HepG2 (cell line): ENCODE measurements at regions not wholly inside any gene's neighbourhood (a gene's known extent, or its start where the extent isn't known, plus 50 kb on each side); places are given as distances from the start of the nearest gene placed in this dataset.

Experiments
- ATAC-seq: fragments of 200-7000 bp; cut with Tn5 transposase; 3 replicates; pipeline ENCODE4 v1.9.1; 2020; ENCODE audit warnings: mild to moderate bottlenecking, moderate library complexity
- BruUV-seq: library from RNA; stranded (reverse); fragments of 400-500 nt; replicated peaks from 2 replicates; lab custom pipeline; 2021; lab: Mats Ljungman, UMichigan
- CTCF ChIA-PET: fragments of 300-600 bp; formaldehyde crosslinking; extraction: SDS; loops from one replicate; lab custom pipeline; 2021; ENCODE audit warnings: low total read pairs, inconsistent platforms, low intra/inter-chr PET ratio; lab: Yijun Ruan, JAX
- POLR2A ChIA-PET: fragments of 350-600 bp; sonication (Branson Sonifier 250); formaldehyde crosslinking; loops from one replicate; lab custom pipeline; 2020; ENCODE audit warnings: antibody characterized with exemption, inconsistent platforms; lab: Yijun Ruan, JAX
- DNase-seq: peaks from one replicate; pipeline ENCODE4 v3.0.0-alpha.2; 2015; ENCODE audit warnings: low spot score
- FAIRE-seq: peaks from 3 replicates; lab custom pipeline; 2011; peaks lifted over from hg19 to GRCh38; lab: Jason Lieb, UNC
- H2AFZ ChIP-seq: one replicate; pipeline ENCODE4 v1.6.1; 2011; ENCODE audit warnings: low read length, inconsistent platforms
- H3K27ac ChIP-seq: fragments of 300-600 bp; 3 replicates; pipeline ENCODE4 v1.8.0; 2011; ENCODE audit warnings: mixed run types, mild to moderate bottlenecking, mixed read lengths, low read length, inconsistent platforms; ENCODE audit not compliant: insufficient read depth; ENCODE audit errors: extremely low read length
- H3K27me3 ChIP-seq, 2 experiments: fragments of 200-600 bp in 1 of 2; 2 replicates in 1 of 2; 3 replicates in 1 of 2; pipeline versions ENCODE4 v1.6.0 to v1.8.0; 2011; ENCODE audit warnings: low read length in 2 of 2, mild to moderate bottlenecking in 2 of 2, moderate library complexity in 2 of 2, inconsistent platforms in 1 of 2; ENCODE audit not compliant: insufficient read depth in 2 of 2, control insufficient read depth in 1 of 2
- H3K36me3 ChIP-seq, 2 experiments: fragments of 200-600 bp in 1 of 2; replicated peaks in 1 of 2; 2 replicates in 1 of 2; 3 replicates in 1 of 2; pipeline versions ENCODE4 v1.5.1 to v1.8.0; 2011; ENCODE audit warnings: low read length in 2 of 2, inconsistent platforms in 1 of 2; ENCODE audit not compliant: insufficient read depth in 2 of 2, control insufficient read depth in 1 of 2
- H3K4me1 ChIP-seq: 2 replicates; pipeline ENCODE4 v1.5.1; 2012; ENCODE audit warnings: low read length, inconsistent platforms; ENCODE audit not compliant: insufficient read depth
- H3K4me2 ChIP-seq: 2 replicates; pipeline ENCODE4 v1.6.0; 2011; ENCODE audit warnings: low read depth, low read length, inconsistent platforms
- H3K4me3 ChIP-seq, 3 experiments: fragments of 200-600 bp in 1 of 3; sonication (generic), shearing (Covaris generic) in 1 of 3; replicated peaks in 1 of 3; 2 replicates each; pipeline ENCODE4 v1.5.1; 2011 to 2016; ENCODE audit warnings: low read length in 3 of 3, inconsistent platforms in 2 of 3, low read depth in 2 of 3, mild to moderate bottlenecking in 2 of 3, control low read depth in 1 of 3, mixed read lengths in 1 of 3; ENCODE audit not compliant: insufficient read depth in 1 of 3
- H3K79me2 ChIP-seq: one replicate; pipeline ENCODE4 v1.6.1; 2011; ENCODE audit warnings: low read length, inconsistent platforms; ENCODE audit not compliant: insufficient read depth
- H3K9ac ChIP-seq: 2 replicates; pipeline ENCODE4 v1.6.0; 2011; ENCODE audit warnings: mild to moderate bottlenecking, low read depth, low read length, inconsistent platforms; ENCODE audit not compliant: insufficient read depth
- H3K9me3 ChIP-seq: 2 replicates; pipeline ENCODE4 v1.5.1; 2012; ENCODE audit warnings: mild to moderate bottlenecking, low read length
- H4K20me1 ChIP-seq: 2 replicates; pipeline ENCODE4 v1.6.0; 2011; ENCODE audit warnings: inconsistent platforms, mild to moderate bottlenecking, low read length, moderate library complexity; ENCODE audit not compliant: insufficient read depth
- FOXC1 ChIP-seq: sonication (generic); formaldehyde crosslinking; IDR thresholded peaks from 2 replicates; pipeline ENCODE4 v1.8.0; 2022; ENCODE audit warnings: mild to moderate bottlenecking, missing genetic modification reagents, borderline replicate concordance
- HNF4A ChIP-seq: sonication (generic); formaldehyde crosslinking; IDR thresholded peaks from 2 replicates; pipeline ENCODE4 v1.4.0; 2020; ENCODE audit warnings: missing genetic modification reagents
- IRF1 ChIP-seq: sonication (generic); formaldehyde crosslinking; IDR thresholded peaks from 2 replicates; pipeline ENCODE4 v1.4.0; 2020; ENCODE audit warnings: low read depth, mild to moderate bottlenecking, missing genetic modification reagents
- MXI1 ChIP-seq: IDR thresholded peaks from 3 replicates; pipeline ENCODE4 v1.6.1; 2012; ENCODE audit warnings: low read depth, low read length, inconsistent platforms, borderline replicate concordance
- POLR2AphosphoS5 ChIP-seq: IDR thresholded peaks from 2 replicates; pipeline ENCODE4 v1.6.1; 2012; ENCODE audit warnings: low read depth, low read length
- TBL1XR1 ChIP-seq: fragments of 150-350 bp; IDR thresholded peaks from 2 replicates; pipeline ENCODE4 v1.6.1; 2014; ENCODE audit warnings: borderline replicate concordance, low read length; ENCODE audit not compliant: partially characterized antibody
- YY1 ChIP-seq: IDR thresholded peaks from 2 replicates; pipeline ENCODE4 v1.6.1; 2011; ENCODE audit warnings: low read length, low read depth, moderate library complexity, mild to moderate bottlenecking; ENCODE audit not compliant: insufficient read depth, insufficient replicate concordance
- ZBTB33 ChIP-seq: sonication (generic); formaldehyde crosslinking; IDR thresholded peaks from 2 replicates; pipeline ENCODE4 v1.4.0; 2020; ENCODE audit warnings: missing genetic modification reagents
- ZNF292 ChIP-seq: sonication (generic); formaldehyde crosslinking; IDR thresholded peaks from 2 replicates; pipeline ENCODE4 v1.8.1; 2022; ENCODE audit warnings: mild to moderate bottlenecking, low read depth, missing genetic modification reagents, borderline replicate concordance
- ZNF549 ChIP-seq: sonication (generic); formaldehyde crosslinking; IDR thresholded peaks from 2 replicates; pipeline ENCODE4 v1.5.0; 2020; ENCODE audit warnings: missing genetic modification reagents
- WGBS: methylation state at CpG from one replicate; pipeline ENCODE4 v1.1.6; 2017; ENCODE audit warnings: low lambda C conversion rate; 5-methylcytosine and 5-hydroxymethylcytosine counted together
- in situ Hi-C: cut with HindIII; loops from 2 replicates; pipeline ENCODE4 v1.10.0; 2017; ENCODE audit warnings: low pct_unique_long_range_greater_than_20kb; ENCODE audit not compliant: extremely low pct_ligation_motif_present
- intact Hi-C: fragments of 100-400 bp; cut with micrococcal nuclease; formaldehyde crosslinking; loops from one replicate; pipeline ENCODE4 v1.10.0; 2022; ENCODE audit not compliant: unreplicated experiment
- TF ChIP-seq, protein P1 (sequence below): sonication (generic); formaldehyde crosslinking; IDR thresholded peaks from 2 replicates; pipeline ENCODE4 v1.5.1; 2020; ENCODE audit warnings: mild to moderate bottlenecking, missing genetic modification reagents, moderate library complexity
- TF ChIP-seq, protein P2 (sequence below): sonication (generic); formaldehyde crosslinking; conservative IDR thresholded peaks from 2 replicates; pipeline ENCODE4 v1.4.0; 2020; ENCODE audit warnings: missing genetic modification reagents
- TF ChIP-seq, protein P3 (sequence below): sonication (generic); formaldehyde crosslinking; IDR thresholded peaks from 2 replicates; pipeline ENCODE4 v1.8.0; 2022; ENCODE audit warnings: missing genetic modification reagents, mild to moderate bottlenecking, borderline replicate concordance

DNA sequence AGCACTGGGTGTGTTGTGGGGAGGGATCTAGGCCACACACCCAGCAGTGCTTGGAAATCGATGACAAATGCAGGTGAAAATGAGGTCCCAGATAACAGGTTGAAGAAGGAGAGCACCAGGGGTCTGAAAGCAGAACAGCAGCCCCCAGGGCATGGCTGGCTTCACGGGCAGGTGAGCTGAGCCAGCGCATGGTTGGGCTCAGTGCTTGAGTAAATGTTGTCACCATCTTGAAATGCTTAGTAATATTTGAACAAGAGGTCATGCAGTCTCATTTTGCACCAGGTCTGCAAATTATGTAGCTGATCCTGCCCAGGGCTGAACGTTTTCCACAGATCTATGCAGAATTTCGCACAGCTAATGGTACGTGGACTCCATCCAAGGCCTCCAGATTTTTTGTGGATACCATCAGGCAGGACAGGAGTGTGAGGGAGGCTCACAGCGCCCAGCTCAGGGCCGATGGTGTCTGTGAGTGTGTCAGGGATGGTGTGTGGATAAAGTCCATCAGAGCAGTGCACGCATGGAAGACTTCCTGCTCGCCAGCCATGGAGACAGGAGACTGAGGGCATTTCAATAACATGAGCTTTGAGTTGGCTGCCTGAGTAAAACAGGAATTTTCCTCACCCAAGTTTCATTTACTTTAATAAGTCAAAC, 53.1 kb upstream of the SNX9 start:
- peaks cover 0 to 17% of the 10 kb centered on the region in 2 experiments; a peak in 3 of 5 replicates for H3K27me3 ChIP-seq
- no TSS peak for BruUV-seq
- H3K4me1 ChIP-seq: peaks cover 25% of the 10 kb centered on the region
- WGBS: 43% methylated on average over 10 of the region's 10 CpGs
- H3K4me3 ChIP-seq: no peak overlapping the region; a peak in 1 of 6 replicates
- no peaks in the 10 kb centered on the region for H3K79me2 ChIP-seq
- no peak for DNase-seq
- peak; percentile 37 for ATAC-seq
- no peaks in the 10 kb centered on the region for H3K9me3 ChIP-seq
- intact Hi-C loops (no loop called here), in situ Hi-C loops (no loop called here)
- no peaks in the 10 kb centered on the region for H3K36me3 ChIP-seq
- H3K4me2 ChIP-seq: peak overlapping the region; percentile 41; the same call in 1 of the 2 replicates
- TF ChIP-seq ZNF549 (CRISPR knock-in tag) (no peak), IRF1 (CRISPR knock-in tag) (no peak), YY1 (peak; percentile 2), ZNF292 (CRISPR knock-in tag) (peak; percentile 25; the same call in 1 of the 2 replicates), MXI1 (no peak), TBL1XR1 (no peak), ZBTB33 (CRISPR knock-in tag) (no peak), FOXC1 (CRISPR knock-in tag) (peak; percentile 24; the same call in 1 of the 2 replicates), HNF4A (CRISPR knock-in tag) (0 out of 2 replicates have a peak, but pooled peaks have one; percentile 8), POLR2AphosphoS5 (no peak)
- TF ChIP-seq, protein P1, sequence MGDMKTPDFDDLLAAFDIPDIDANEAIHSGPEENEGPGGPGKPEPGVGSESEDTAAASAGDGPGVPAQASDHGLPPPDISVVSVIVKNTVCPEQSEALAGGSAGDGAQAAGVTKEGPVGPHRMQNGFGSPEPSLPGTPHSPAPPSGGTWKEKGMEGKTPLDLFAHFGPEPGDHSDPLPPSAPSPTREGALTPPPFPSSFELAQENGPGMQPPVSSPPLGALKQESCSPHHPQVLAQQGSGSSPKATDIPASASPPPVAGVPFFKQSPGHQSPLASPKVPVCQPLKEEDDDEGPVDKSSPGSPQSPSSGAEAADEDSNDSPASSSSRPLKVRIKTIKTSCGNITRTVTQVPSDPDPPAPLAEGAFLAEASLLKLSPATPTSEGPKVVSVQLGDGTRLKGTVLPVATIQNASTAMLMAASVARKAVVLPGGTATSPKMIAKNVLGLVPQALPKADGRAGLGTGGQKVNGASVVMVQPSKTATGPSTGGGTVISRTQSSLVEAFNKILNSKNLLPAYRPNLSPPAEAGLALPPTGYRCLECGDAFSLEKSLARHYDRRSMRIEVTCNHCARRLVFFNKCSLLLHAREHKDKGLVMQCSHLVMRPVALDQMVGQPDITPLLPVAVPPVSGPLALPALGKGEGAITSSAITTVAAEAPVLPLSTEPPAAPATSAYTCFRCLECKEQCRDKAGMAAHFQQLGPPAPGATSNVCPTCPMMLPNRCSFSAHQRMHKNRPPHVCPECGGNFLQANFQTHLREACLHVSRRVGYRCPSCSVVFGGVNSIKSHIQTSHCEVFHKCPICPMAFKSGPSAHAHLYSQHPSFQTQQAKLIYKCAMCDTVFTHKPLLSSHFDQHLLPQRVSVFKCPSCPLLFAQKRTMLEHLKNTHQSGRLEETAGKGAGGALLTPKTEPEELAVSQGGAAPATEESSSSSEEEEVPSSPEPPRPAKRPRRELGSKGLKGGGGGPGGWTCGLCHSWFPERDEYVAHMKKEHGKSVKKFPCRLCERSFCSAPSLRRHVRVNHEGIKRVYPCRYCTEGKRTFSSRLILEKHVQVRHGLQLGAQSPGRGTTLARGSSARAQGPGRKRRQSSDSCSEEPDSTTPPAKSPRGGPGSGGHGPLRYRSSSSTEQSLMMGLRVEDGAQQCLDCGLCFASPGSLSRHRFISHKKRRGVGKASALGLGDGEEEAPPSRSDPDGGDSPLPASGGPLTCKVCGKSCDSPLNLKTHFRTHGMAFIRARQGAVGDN: peak; percentile 15; the same call in 1 of the 2 replicates
- TF ChIP-seq, protein P2, sequence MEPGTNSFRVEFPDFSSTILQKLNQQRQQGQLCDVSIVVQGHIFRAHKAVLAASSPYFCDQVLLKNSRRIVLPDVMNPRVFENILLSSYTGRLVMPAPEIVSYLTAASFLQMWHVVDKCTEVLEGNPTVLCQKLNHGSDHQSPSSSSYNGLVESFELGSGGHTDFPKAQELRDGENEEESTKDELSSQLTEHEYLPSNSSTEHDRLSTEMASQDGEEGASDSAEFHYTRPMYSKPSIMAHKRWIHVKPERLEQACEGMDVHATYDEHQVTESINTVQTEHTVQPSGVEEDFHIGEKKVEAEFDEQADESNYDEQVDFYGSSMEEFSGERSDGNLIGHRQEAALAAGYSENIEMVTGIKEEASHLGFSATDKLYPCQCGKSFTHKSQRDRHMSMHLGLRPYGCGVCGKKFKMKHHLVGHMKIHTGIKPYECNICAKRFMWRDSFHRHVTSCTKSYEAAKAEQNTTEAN (CRISPR knock-in tag): 0 out of 2 replicates have a peak, but pooled peaks have one; percentile 9
- TF ChIP-seq, protein P3, sequence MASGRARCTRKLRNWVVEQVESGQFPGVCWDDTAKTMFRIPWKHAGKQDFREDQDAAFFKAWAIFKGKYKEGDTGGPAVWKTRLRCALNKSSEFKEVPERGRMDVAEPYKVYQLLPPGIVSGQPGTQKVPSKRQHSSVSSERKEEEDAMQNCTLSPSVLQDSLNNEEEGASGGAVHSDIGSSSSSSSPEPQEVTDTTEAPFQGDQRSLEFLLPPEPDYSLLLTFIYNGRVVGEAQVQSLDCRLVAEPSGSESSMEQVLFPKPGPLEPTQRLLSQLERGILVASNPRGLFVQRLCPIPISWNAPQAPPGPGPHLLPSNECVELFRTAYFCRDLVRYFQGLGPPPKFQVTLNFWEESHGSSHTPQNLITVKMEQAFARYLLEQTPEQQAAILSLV (CRISPR knock-in tag): peak; percentile 43; the same call in 1 of the 2 replicates
- H4K20me1 ChIP-seq: no peaks in the 10 kb centered on the region
- H3K9ac ChIP-seq: no peak overlapping the region
- no peak for FAIRE-seq
- H3K27ac ChIP-seq: no peak overlapping the region
- POLR2A ChIA-PET: interaction anchor here (1.5 kb wide), 1 partner anchor 37 kb away, joined by 4 read pairs; no protein-coding TSS in a partner anchor
- CTCF ChIA-PET: no interaction called here
- peak overlapping the region; percentile 36 for H2AFZ ChIP-seq
